ENCODE measurements at regions not wholly inside any gene's neighbourhood (a gene's known extent, or its start where the extent isn't known, plus 50 kb on each side); places are given as distances from the start of the nearest gene placed in this dataset.

DNA sequence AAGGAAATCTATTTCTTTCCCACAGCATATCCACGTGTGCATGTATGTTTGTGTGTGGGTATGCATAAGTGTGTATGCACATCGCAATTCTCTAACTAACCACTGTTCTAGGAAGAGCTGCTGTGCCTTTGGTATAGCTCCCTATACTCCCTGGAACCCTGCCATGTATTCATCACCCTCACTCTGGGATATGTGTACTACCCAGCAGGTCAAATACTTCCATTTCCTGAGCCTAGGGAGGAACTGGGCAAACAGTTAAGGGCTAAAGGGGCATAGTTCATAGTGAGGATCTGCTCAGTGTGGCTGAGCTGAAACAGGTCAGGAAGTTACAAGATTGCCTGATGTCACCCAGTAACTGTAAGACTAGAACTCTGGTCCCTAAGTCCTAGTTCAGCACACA lies 260.4 kb downstream of the RPLP1 start:
- TF ChIP-seq, protein P1, sequence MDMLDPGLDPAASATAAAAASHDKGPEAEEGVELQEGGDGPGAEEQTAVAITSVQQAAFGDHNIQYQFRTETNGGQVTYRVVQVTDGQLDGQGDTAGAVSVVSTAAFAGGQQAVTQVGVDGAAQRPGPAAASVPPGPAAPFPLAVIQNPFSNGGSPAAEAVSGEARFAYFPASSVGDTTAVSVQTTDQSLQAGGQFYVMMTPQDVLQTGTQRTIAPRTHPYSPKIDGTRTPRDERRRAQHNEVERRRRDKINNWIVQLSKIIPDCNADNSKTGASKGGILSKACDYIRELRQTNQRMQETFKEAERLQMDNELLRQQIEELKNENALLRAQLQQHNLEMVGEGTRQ (CRISPR knock-in tag; IDR thresholded peaks at IDR 0.05): no peak
- TF ChIP-seq, protein P2, sequence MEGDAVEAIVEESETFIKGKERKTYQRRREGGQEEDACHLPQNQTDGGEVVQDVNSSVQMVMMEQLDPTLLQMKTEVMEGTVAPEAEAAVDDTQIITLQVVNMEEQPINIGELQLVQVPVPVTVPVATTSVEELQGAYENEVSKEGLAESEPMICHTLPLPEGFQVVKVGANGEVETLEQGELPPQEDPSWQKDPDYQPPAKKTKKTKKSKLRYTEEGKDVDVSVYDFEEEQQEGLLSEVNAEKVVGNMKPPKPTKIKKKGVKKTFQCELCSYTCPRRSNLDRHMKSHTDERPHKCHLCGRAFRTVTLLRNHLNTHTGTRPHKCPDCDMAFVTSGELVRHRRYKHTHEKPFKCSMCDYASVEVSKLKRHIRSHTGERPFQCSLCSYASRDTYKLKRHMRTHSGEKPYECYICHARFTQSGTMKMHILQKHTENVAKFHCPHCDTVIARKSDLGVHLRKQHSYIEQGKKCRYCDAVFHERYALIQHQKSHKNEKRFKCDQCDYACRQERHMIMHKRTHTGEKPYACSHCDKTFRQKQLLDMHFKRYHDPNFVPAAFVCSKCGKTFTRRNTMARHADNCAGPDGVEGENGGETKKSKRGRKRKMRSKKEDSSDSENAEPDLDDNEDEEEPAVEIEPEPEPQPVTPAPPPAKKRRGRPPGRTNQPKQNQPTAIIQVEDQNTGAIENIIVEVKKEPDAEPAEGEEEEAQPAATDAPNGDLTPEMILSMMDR (IDR thresholded peaks at IDR 0.05): no peak
- TF ChIP-seq, protein P3, sequence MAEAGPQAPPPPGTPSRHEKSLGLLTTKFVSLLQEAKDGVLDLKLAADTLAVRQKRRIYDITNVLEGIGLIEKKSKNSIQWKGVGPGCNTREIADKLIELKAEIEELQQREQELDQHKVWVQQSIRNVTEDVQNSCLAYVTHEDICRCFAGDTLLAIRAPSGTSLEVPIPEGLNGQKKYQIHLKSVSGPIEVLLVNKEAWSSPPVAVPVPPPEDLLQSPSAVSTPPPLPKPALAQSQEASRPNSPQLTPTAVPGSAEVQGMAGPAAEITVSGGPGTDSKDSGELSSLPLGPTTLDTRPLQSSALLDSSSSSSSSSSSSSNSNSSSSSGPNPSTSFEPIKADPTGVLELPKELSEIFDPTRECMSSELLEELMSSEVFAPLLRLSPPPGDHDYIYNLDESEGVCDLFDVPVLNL (CRISPR knock-in tag; IDR thresholded peaks at IDR 0.05; ENCODE audit: borderline replicate concordance, low read depth): no peak
- TF ChIP-seq ZNF232 (CRISPR knock-in tag; IDR thresholded peaks at IDR 0.05) (no peak), TCF7 (CRISPR knock-in tag; IDR thresholded peaks at IDR 0.05; ENCODE audit: low read depth) (no peak), NR1H2 (CRISPR knock-in tag; IDR thresholded peaks at IDR 0.05) (no peak), GABPB1 (CRISPR knock-in tag; IDR thresholded peaks at IDR 0.05) (no peak), IRF2 (CRISPR knock-in tag; IDR thresholded peaks at IDR 0.05; ENCODE audit: borderline replicate concordance, low read depth) (no peak)
- TF ChIP-seq, protein P4, sequence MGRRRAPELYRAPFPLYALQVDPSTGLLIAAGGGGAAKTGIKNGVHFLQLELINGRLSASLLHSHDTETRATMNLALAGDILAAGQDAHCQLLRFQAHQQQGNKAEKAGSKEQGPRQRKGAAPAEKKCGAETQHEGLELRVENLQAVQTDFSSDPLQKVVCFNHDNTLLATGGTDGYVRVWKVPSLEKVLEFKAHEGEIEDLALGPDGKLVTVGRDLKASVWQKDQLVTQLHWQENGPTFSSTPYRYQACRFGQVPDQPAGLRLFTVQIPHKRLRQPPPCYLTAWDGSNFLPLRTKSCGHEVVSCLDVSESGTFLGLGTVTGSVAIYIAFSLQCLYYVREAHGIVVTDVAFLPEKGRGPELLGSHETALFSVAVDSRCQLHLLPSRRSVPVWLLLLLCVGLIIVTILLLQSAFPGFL (CRISPR knock-in tag; IDR thresholded peaks at IDR 0.05; ENCODE audit: borderline replicate concordance): no peak
- TF ChIP-seq, protein P5, sequence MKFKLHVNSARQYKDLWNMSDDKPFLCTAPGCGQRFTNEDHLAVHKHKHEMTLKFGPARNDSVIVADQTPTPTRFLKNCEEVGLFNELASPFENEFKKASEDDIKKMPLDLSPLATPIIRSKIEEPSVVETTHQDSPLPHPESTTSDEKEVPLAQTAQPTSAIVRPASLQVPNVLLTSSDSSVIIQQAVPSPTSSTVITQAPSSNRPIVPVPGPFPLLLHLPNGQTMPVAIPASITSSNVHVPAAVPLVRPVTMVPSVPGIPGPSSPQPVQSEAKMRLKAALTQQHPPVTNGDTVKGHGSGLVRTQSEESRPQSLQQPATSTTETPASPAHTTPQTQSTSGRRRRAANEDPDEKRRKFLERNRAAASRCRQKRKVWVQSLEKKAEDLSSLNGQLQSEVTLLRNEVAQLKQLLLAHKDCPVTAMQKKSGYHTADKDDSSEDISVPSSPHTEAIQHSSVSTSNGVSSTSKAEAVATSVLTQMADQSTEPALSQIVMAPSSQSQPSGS (CRISPR knock-in tag; IDR thresholded peaks at IDR 0.05; ENCODE audit: borderline replicate concordance, low read depth): no peak
- TF ChIP-seq, protein P6, sequence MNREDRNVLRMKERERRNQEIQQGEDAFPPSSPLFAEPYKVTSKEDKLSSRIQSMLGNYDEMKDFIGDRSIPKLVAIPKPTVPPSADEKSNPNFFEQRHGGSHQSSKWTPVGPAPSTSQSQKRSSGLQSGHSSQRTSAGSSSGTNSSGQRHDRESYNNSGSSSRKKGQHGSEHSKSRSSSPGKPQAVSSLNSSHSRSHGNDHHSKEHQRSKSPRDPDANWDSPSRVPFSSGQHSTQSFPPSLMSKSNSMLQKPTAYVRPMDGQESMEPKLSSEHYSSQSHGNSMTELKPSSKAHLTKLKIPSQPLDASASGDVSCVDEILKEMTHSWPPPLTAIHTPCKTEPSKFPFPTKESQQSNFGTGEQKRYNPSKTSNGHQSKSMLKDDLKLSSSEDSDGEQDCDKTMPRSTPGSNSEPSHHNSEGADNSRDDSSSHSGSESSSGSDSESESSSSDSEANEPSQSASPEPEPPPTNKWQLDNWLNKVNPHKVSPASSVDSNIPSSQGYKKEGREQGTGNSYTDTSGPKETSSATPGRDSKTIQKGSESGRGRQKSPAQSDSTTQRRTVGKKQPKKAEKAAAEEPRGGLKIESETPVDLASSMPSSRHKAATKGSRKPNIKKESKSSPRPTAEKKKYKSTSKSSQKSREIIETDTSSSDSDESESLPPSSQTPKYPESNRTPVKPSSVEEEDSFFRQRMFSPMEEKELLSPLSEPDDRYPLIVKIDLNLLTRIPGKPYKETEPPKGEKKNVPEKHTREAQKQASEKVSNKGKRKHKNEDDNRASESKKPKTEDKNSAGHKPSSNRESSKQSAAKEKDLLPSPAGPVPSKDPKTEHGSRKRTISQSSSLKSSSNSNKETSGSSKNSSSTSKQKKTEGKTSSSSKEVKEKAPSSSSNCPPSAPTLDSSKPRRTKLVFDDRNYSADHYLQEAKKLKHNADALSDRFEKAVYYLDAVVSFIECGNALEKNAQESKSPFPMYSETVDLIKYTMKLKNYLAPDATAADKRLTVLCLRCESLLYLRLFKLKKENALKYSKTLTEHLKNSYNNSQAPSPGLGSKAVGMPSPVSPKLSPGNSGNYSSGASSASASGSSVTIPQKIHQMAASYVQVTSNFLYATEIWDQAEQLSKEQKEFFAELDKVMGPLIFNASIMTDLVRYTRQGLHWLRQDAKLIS (CRISPR knock-in tag; IDR thresholded peaks at IDR 0.05; ENCODE audit: borderline replicate concordance): no peak

Data from WTC11 (cell line).